GM23248 (cell line): ENCODE measurements at regions not wholly inside any gene's neighbourhood (a gene's known extent, or its start where the extent isn't known, plus 50 kb on each side); places are given as distances from the start of the nearest gene placed in this dataset.

Experiments
- DNase-seq: peaks from one replicate; pipeline ENCODE4 v3.0.0-alpha.2; 2015
- H2AFZ ChIP-seq: fragments of 200-600 bp; sonication (generic); 2 replicates; pipeline ENCODE4 v1.6.1; 2016; ENCODE audit warnings: antibody characterized with exemption
- H3F3A ChIP-seq: fragments of 200-600 bp; sonication (generic); 2 replicates; pipeline ENCODE4 v1.6.1; 2016; ENCODE audit warnings: mild to moderate bottlenecking, antibody characterized with exemption, mixed run types; ENCODE audit not compliant: insufficient read depth
- H3K27ac ChIP-seq: fragments of 200-600 bp; sonication (generic); 2 replicates; pipeline ENCODE4 v1.5.1; 2016; ENCODE audit warnings: mild to moderate bottlenecking
- H3K27me3 ChIP-seq: fragments of 200-600 bp; sonication (generic); replicated peaks from 2 replicates; pipeline ENCODE4 v1.6.1; 2016; ENCODE audit warnings: mild to moderate bottlenecking; ENCODE audit not compliant: insufficient read depth
- H3K36me3 ChIP-seq: fragments of 200-600 bp; sonication (generic); 2 replicates; pipeline ENCODE4 v1.6.1; 2016; ENCODE audit warnings: low read depth, mild to moderate bottlenecking
- H3K4me1 ChIP-seq: fragments of 200-600 bp; sonication (generic); 2 replicates; pipeline ENCODE4 v1.6.1; 2016; ENCODE audit warnings: mild to moderate bottlenecking; ENCODE audit not compliant: insufficient read depth
- H3K4me2 ChIP-seq: fragments of 200-600 bp; sonication (generic); one replicate; pipeline ENCODE4 v1.6.1; 2016; ENCODE audit warnings: mild to moderate bottlenecking; ENCODE audit not compliant: unreplicated experiment
- H3K4me3 ChIP-seq: fragments of 200-600 bp; sonication (generic); 2 replicates; pipeline ENCODE4 v1.5.1; 2016; ENCODE audit warnings: mild to moderate bottlenecking
- H3K79me2 ChIP-seq: fragments of 200-600 bp; sonication (generic); 2 replicates; pipeline ENCODE4 v1.6.1; 2016; ENCODE audit warnings: mild to moderate bottlenecking; ENCODE audit not compliant: insufficient read depth
- H3K9ac ChIP-seq: fragments of 200-600 bp; sonication (generic); 2 replicates; pipeline ENCODE4 v1.6.1; 2016; ENCODE audit warnings: mild to moderate bottlenecking
- H3K9me2 ChIP-seq: fragments of 200-600 bp; sonication (generic); 2 replicates; pipeline ENCODE4 v1.6.1; 2016; ENCODE audit warnings: mixed run types, mild to moderate bottlenecking, moderate library complexity; ENCODE audit not compliant: insufficient read depth
- H3K9me3 ChIP-seq: fragments of 200-600 bp; sonication (generic); one replicate; pipeline ENCODE4 v1.6.1; 2017; ENCODE audit warnings: low read depth
- H4K20me1 ChIP-seq: fragments of 200-600 bp; sonication (generic); 2 replicates; pipeline ENCODE4 v1.6.0; 2016; ENCODE audit not compliant: insufficient read depth
- EZH2 ChIP-seq: fragments of 200-600 bp; sonication (generic); IDR thresholded peaks from 2 replicates; pipeline ENCODE4 v1.6.1; 2018; ENCODE audit warnings: antibody characterized with exemption, mild to moderate bottlenecking; ENCODE audit not compliant: insufficient read depth, poor library complexity, severe bottlenecking
- EZH2phosphoT487 ChIP-seq: fragments of 200-600 bp; sonication (generic); IDR thresholded peaks from 2 replicates; pipeline ENCODE4 v1.6.1; 2018; ENCODE audit warnings: antibody characterized with exemption, moderate library complexity, mild to moderate bottlenecking, low read depth; ENCODE audit not compliant: insufficient read depth
- WGBS, 2 experiments: methylation state at CpG; one replicate each; pipeline ENCODE4 v1.1.6; 2015 to 2017; ENCODE audit warnings: low lambda C conversion rate in 2 of 2, low coverage in 1 of 2; ENCODE audit errors: missing lambda C conversion rate in 2 of 2; 5-methylcytosine and 5-hydroxymethylcytosine counted together
- in situ Hi-C: fragments of 300-500 bp; cut with MboI; formaldehyde crosslinking; loops from 2 replicates; pipeline ENCODE4 v1.15.0; 2020

GRCh38 chr2:155792666-155793065, 539.9 kb downstream of the NR4A2 start:
- Histone ChIP-seq H3K9me3 (no peaks in the 10 kb centered on the region), H3K27me3 (no peaks in the 10 kb centered on the region), H3K36me3 (no peaks in the 10 kb centered on the region), H3K4me2 (no peak overlapping the region), H3K27ac (no peak overlapping the region), H3K4me1 (no peaks in the 10 kb centered on the region), H2AFZ (no peak overlapping the region), H3K9me2 (no peaks in the 10 kb centered on the region), H3K9ac (no peak overlapping the region), H3K4me3 (no peak overlapping the region), H3K79me2 (no peaks in the 10 kb centered on the region), H4K20me1 (no peaks in the 10 kb centered on the region), H3F3A (no peaks in the 10 kb centered on the region)
- TF ChIP-seq EZH2 (no peak), EZH2phosphoT487 (no peak)
- in situ Hi-C loops: no loop called here
- 21 to 40% methylated on average over 1 of the region's 1 CpG for WGBS, 2 experiments
- DNase-seq: no peak

GRCh38 chr2:155770516-155770915, 562.0 kb downstream of the NR4A2 start:
- TF ChIP-seq EZH2 (no peak), EZH2phosphoT487 (no peak)
- Histone ChIP-seq H3K9me3 (no peaks in the 10 kb centered on the region), H3K36me3 (no peaks in the 10 kb centered on the region), H3K27me3 (no peaks in the 10 kb centered on the region), H3K9me2 (no peaks in the 10 kb centered on the region), H3K4me3 (no peak overlapping the region), H3K79me2 (no peaks in the 10 kb centered on the region), H3K9ac (no peak overlapping the region), H3K4me1 (no peaks in the 10 kb centered on the region), H2AFZ (no peak overlapping the region), H3F3A (no peaks in the 10 kb centered on the region), H3K4me2 (no peak overlapping the region), H3K27ac (no peak overlapping the region), H4K20me1 (no peaks in the 10 kb centered on the region)
- in situ Hi-C loops: no loop called here
- WGBS, 2 experiments: 24 to 42% methylated on average over 1 of the region's 1 CpG
- no peak for DNase-seq

GRCh38 chr2:155766342-155767115, 566.0 kb downstream of the NR4A2 start:
- TF ChIP-seq EZH2phosphoT487 (no peak), EZH2 (no peak)
- no peaks in the 10 kb centered on the region for H3K4me1 ChIP-seq
- no peak overlapping the region for H3K27ac ChIP-seq
- H4K20me1 ChIP-seq: no peaks in the 10 kb centered on the region
- no peak overlapping the region for H3K4me2 ChIP-seq
- no peaks in the 10 kb centered on the region for H3K36me3 ChIP-seq
- 14 to 16% methylated on average over 8 of the region's 8 CpGs for WGBS, 2 experiments
- H3K27me3 ChIP-seq: no peaks in the 10 kb centered on the region
- no peak for DNase-seq
- H3K9ac ChIP-seq: no peak overlapping the region
- no peaks in the 10 kb centered on the region for H3K9me3 ChIP-seq
- H3K4me3 ChIP-seq: no peak overlapping the region
- no peaks in the 10 kb centered on the region for H3K9me2 ChIP-seq
- no peaks in the 10 kb centered on the region for H3K79me2 ChIP-seq
- H2AFZ ChIP-seq: no peak overlapping the region
- no peaks in the 10 kb centered on the region for H3F3A ChIP-seq
- in situ Hi-C loops: no loop called here

GRCh38 chr2:155755481-155755880, 577.0 kb downstream of the NR4A2 start:
- H3K36me3 ChIP-seq: no peaks in the 10 kb centered on the region
- in situ Hi-C loops: no loop called here
- no peak overlapping the region for H3K9ac ChIP-seq
- H3F3A ChIP-seq: no peaks in the 10 kb centered on the region
- H4K20me1 ChIP-seq: no peaks in the 10 kb centered on the region
- no peaks in the 10 kb centered on the region for H3K9me3 ChIP-seq
- no peak overlapping the region for H3K4me3 ChIP-seq
- H3K4me1 ChIP-seq: no peaks in the 10 kb centered on the region
- H2AFZ ChIP-seq: no peak overlapping the region
- no peaks in the 10 kb centered on the region for H3K27me3 ChIP-seq
- TF ChIP-seq EZH2 (no peak), EZH2phosphoT487 (no peak)
- H3K27ac ChIP-seq: no peak overlapping the region
- no peak for DNase-seq
- H3K79me2 ChIP-seq: no peaks in the 10 kb centered on the region
- no peaks in the 10 kb centered on the region for H3K9me2 ChIP-seq
- H3K4me2 ChIP-seq: no peak overlapping the region

GRCh38 chr2:155748131-155748530, 584.4 kb downstream of the NR4A2 start:
- no peaks in the 10 kb centered on the region for H3F3A ChIP-seq
- no peak for DNase-seq
- H3K79me2 ChIP-seq: no peaks in the 10 kb centered on the region
- TF ChIP-seq EZH2phosphoT487: no peak
- no peak for TF ChIP-seq EZH2
- no peaks in the 10 kb centered on the region for H4K20me1 ChIP-seq
- 16 to 23% methylated on average over 2 to 4 of the region's 4 CpGs for WGBS, 2 experiments
- H3K4me1 ChIP-seq: no peaks in the 10 kb centered on the region
- no peaks in the 10 kb centered on the region for H3K9me2 ChIP-seq
- no peak overlapping the region for H2AFZ ChIP-seq
- no peaks in the 10 kb centered on the region for H3K36me3 ChIP-seq
- in situ Hi-C loops: no loop called here
- H3K27me3 ChIP-seq: no peaks in the 10 kb centered on the region
- H3K9me3 ChIP-seq: no peaks in the 10 kb centered on the region
- no peak overlapping the region for H3K4me2 ChIP-seq
- H3K9ac ChIP-seq: no peak overlapping the region
- no peak overlapping the region for H3K27ac ChIP-seq
- no peak overlapping the region for H3K4me3 ChIP-seq
